CD14-positive monocyte (primary cell): ENCODE measurements at regions not wholly inside any gene's neighbourhood (a gene's known extent, or its start where the extent isn't known, plus 50 kb on each side); places are given as distances from the start of the nearest gene placed in this dataset.

ENCODE experiments used
- DNase-seq, 3 donors: peaks; one replicate each; pipeline ENCODE4 v3.0.0-alpha.2; 2011 to 2022
- H2AFZ ChIP-seq: 2 replicates; pipeline ENCODE4 v1.6.0; 2012; ENCODE audit warnings: mild to moderate bottlenecking, low read depth, low read length, inconsistent platforms; ENCODE audit not compliant: insufficient read depth, poor library complexity, severe bottlenecking
- H3K27ac ChIP-seq, 2 donors: 1 replicate in 1 of 2; 2 replicates in 1 of 2; pipeline ENCODE4 v1.5.1; 2012 to 2013; ENCODE audit warnings: low read length in 2 of 2, control low read depth in 1 of 2, inconsistent platforms in 1 of 2, low read depth in 1 of 2, mild to moderate bottlenecking in 1 of 2
- H3K27me3 ChIP-seq, 2 donors: one replicate each; pipeline versions ENCODE4 v1.6.0 to v1.6.1; 2011 to 2013; ENCODE audit warnings: low read length in 2 of 2; ENCODE audit not compliant: control insufficient read depth in 2 of 2, insufficient read depth in 2 of 2
- H3K36me3 ChIP-seq, 2 donors: replicated peaks in 1 of 2; 1 replicate in 1 of 2; 2 replicates in 1 of 2; pipeline versions ENCODE4 v1.5.1 to v1.6.1; 2012 to 2013; ENCODE audit warnings: low read length in 2 of 2, control low read depth in 1 of 2, inconsistent platforms in 1 of 2, mild to moderate bottlenecking in 1 of 2; ENCODE audit not compliant: insufficient read depth in 2 of 2, control insufficient read depth in 1 of 2
- H3K4me1 ChIP-seq, 2 donors: 1 replicate in 1 of 2; 2 replicates in 1 of 2; pipeline versions ENCODE4 v1.5.1 to v1.6.1; 2012 to 2013; ENCODE audit warnings: low read length in 2 of 2, control low read depth in 1 of 2, inconsistent platforms in 1 of 2, mild to moderate bottlenecking in 1 of 2, moderate library complexity in 1 of 2; ENCODE audit not compliant: insufficient read depth in 2 of 2, control insufficient read depth in 1 of 2
- H3K4me2 ChIP-seq: replicated peaks from 2 replicates; pipeline ENCODE3; 2012; ENCODE audit warnings: low read length, moderate library complexity, mild to moderate bottlenecking; ENCODE audit not compliant: poor library complexity, severe bottlenecking; ENCODE audit errors: extremely low read depth
- H3K4me3 ChIP-seq, 3 experiments: fragments of 200-600 bp in 1 of 3; sonication (generic) in 1 of 3; replicated peaks in 1 of 3; 1 replicate in 2 of 3; 2 replicates in 1 of 3; pipeline ENCODE4 v1.5.1; 2011 to 2013; ENCODE audit warnings: low read length in 3 of 3, mild to moderate bottlenecking in 3 of 3, control low read depth in 2 of 3, low read depth in 2 of 3, inconsistent platforms in 1 of 3, moderate library complexity in 1 of 3
- H3K79me2 ChIP-seq: 2 replicates; pipeline ENCODE4 v1.6.0; 2012; ENCODE audit warnings: mild to moderate bottlenecking, control low read depth, inconsistent platforms, low read length, moderate library complexity; ENCODE audit not compliant: insufficient read depth
- H3K9ac ChIP-seq: 2 replicates; pipeline ENCODE4 v1.6.0; 2017; ENCODE audit warnings: low read length, mild to moderate bottlenecking; ENCODE audit not compliant: insufficient read depth, poor library complexity, severe bottlenecking
- H3K9me3 ChIP-seq, 2 donors: replicated peaks in 1 of 2; 1 replicate in 1 of 2; 2 replicates in 1 of 2; pipeline versions ENCODE4 v1.5.1 to v1.6.1; 2012 to 2013; ENCODE audit warnings: low read length in 2 of 2, control low read depth in 1 of 2; ENCODE audit not compliant: control insufficient read depth in 1 of 2, insufficient read depth in 1 of 2
- H4K20me1 ChIP-seq: 2 replicates; pipeline ENCODE4 v1.6.0; 2012; ENCODE audit warnings: mild to moderate bottlenecking, low read length, control low read depth, moderate library complexity; ENCODE audit not compliant: insufficient read depth
- H3K27ac Mint-ChIP-seq, 7 donors: one replicate each; pipeline ENCODE4 v1.8.0; 2020; ENCODE audit warnings: mild to moderate bottlenecking in 7 of 7, mixed read lengths in 7 of 7, moderate library complexity in 6 of 7, inconsistent platforms in 2 of 7
- H3K27me3 Mint-ChIP-seq, 3 donors: one replicate each; pipeline ENCODE4 v1.8.0; 2021 to 2022; ENCODE audit warnings: low read depth in 3 of 3, mild to moderate bottlenecking in 3 of 3, mixed read lengths in 3 of 3, moderate library complexity in 3 of 3, inconsistent platforms in 1 of 3
- H3K36me3 Mint-ChIP-seq, 2 donors: one replicate each; pipeline ENCODE4 v1.8.0; 2020; ENCODE audit warnings: mixed read lengths in 2 of 2, inconsistent platforms in 1 of 2, mild to moderate bottlenecking in 1 of 2
- H3K4me1 Mint-ChIP-seq: one replicate; pipeline ENCODE4 v1.8.0; 2020; ENCODE audit warnings: mild to moderate bottlenecking, mixed read lengths
- H3K4me3 Mint-ChIP-seq, 2 donors: one replicate each; pipeline ENCODE4 v1.8.0; 2020; ENCODE audit warnings: mild to moderate bottlenecking in 2 of 2, mixed read lengths in 2 of 2, moderate library complexity in 1 of 2
- H3K9me3 Mint-ChIP-seq, 7 donors: one replicate each; pipeline ENCODE4 v1.8.0; 2020 to 2022; ENCODE audit warnings: mixed read lengths in 7 of 7, mild to moderate bottlenecking in 6 of 7, moderate library complexity in 6 of 7, inconsistent platforms in 2 of 7
- WGBS: methylation state at CpG from one replicate; pipeline ENCODE4 v1.1.5; 2013; ENCODE audit warnings: missing lambda C conversion rate; ENCODE audit not compliant: insufficient coverage; 5-methylcytosine and 5-hydroxymethylcytosine counted together
- intact Hi-C, 2 donors: fragments of 100-400 bp; cut with micrococcal nuclease; formaldehyde crosslinking; loops; one replicate each; pipeline versions ENCODE4 v1.15.0 to v1.15.1; 2023
- TF ChIP-seq, protein P1 (sequence below): fragments of 200-600 bp; IDR thresholded peaks from one replicate; pipeline ENCODE4 v1.8.0; 2022; ENCODE audit warnings: antibody characterized with exemption, mild to moderate bottlenecking

GRCh38 chr4:185870366-185870765 lies 58.4 kb upstream of the SORBS2 start:
- H3K36me3 Mint-ChIP-seq = no peaks in the 10 kb centered on the region
- H3K4me1 Mint-ChIP-seq = no peaks in the 10 kb centered on the region
- no peaks in the 10 kb centered on the region for H3K79me2 ChIP-seq
- no peak overlapping the region for H3K4me2 ChIP-seq
- no peaks in the 10 kb centered on the region for H3K4me1 ChIP-seq
- no peak overlapping the region for H3K4me3 Mint-ChIP-seq
- no peaks in the 10 kb centered on the region for H3K9me3 ChIP-seq
- no peak overlapping the region for H3K9ac ChIP-seq
- DNase-seq = no peak
- no peaks in the 10 kb centered on the region for H3K9me3 Mint-ChIP-seq
- no peaks in the 10 kb centered on the region for H3K36me3 ChIP-seq
- no peaks in the 10 kb centered on the region for H3K27me3 ChIP-seq
- H4K20me1 ChIP-seq = no peaks in the 10 kb centered on the region
- intact Hi-C loops = no loop called here
- H3K27ac Mint-ChIP-seq = no peak overlapping the region
- H3K27me3 Mint-ChIP-seq = peaks cover 3% of the 10 kb centered on the region in 3 donors
- TF ChIP-seq, protein P1, sequence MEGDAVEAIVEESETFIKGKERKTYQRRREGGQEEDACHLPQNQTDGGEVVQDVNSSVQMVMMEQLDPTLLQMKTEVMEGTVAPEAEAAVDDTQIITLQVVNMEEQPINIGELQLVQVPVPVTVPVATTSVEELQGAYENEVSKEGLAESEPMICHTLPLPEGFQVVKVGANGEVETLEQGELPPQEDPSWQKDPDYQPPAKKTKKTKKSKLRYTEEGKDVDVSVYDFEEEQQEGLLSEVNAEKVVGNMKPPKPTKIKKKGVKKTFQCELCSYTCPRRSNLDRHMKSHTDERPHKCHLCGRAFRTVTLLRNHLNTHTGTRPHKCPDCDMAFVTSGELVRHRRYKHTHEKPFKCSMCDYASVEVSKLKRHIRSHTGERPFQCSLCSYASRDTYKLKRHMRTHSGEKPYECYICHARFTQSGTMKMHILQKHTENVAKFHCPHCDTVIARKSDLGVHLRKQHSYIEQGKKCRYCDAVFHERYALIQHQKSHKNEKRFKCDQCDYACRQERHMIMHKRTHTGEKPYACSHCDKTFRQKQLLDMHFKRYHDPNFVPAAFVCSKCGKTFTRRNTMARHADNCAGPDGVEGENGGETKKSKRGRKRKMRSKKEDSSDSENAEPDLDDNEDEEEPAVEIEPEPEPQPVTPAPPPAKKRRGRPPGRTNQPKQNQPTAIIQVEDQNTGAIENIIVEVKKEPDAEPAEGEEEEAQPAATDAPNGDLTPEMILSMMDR = no peak
- no peak overlapping the region for H3K4me3 ChIP-seq
- no peak overlapping the region for H3K27ac ChIP-seq
- WGBS = 92% methylated on average over 13 of the region's 14 CpGs
- no peak overlapping the region for H2AFZ ChIP-seq

- Histone ChIP-seq H3K4me2 (no peak overlapping the region), H2AFZ (no peak overlapping the region), H3K9ac (peak overlapping the region; percentile 8), H3K9me3 (no peaks in the 10 kb centered on the region), H3K4me3 (no peak overlapping the region), H3K79me2 (no peaks in the 10 kb centered on the region), H4K20me1 (no peaks in the 10 kb centered on the region), H3K27me3 (no peaks in the 10 kb centered on the region), H3K36me3 (no peaks in the 10 kb centered on the region), H3K27ac (no peak overlapping the region), H3K4me1 (no peaks in the 10 kb centered on the region)
- TF ChIP-seq, protein P1 = no peak
- H3K27me3 Mint-ChIP-seq = peaks cover 3% of the 10 kb centered on the region in 3 donors
- WGBS = 92% methylated on average over 2 of the region's 7 CpGs
- no peaks in the 10 kb centered on the region for H3K36me3 Mint-ChIP-seq
- intact Hi-C loops = no loop called here
- no peak overlapping the region for H3K4me3 Mint-ChIP-seq
- H3K9me3 Mint-ChIP-seq = no peaks in the 10 kb centered on the region
- H3K27ac Mint-ChIP-seq = no peak overlapping the region
- DNase-seq = no peak
- H3K4me1 Mint-ChIP-seq = no peaks in the 10 kb centered on the region
Measured at GRCh38 chr4:185872747-185873380, 60.9 kb upstream of the SORBS2 start.
